ENCODE measurements at regions not wholly inside any gene's neighbourhood (a gene's known extent, or its start where the extent isn't known, plus 50 kb on each side); places are given as distances from the start of the nearest gene placed in this dataset.
"Not testable (repeated sequence)": the region's sequence is repeated elsewhere in the genome, so short reads cannot be mapped to it uniquely, and the experiment has no call there.

- no peaks in the 10 kb centered on the region for H3K36me3 Mint-ChIP-seq (ENCODE audit: low read depth)
- H3K9me3 Mint-ChIP-seq, result no peaks in the 10 kb centered on the region
- H3K4me1 Mint-ChIP-seq, result no peaks in the 10 kb centered on the region
- no peak for ATAC-seq (replicated peaks)
- H3K27me3 Mint-ChIP-seq, result no peaks in the 10 kb centered on the region
- H3K4me3 Mint-ChIP-seq, result no peak overlapping the region
- H3K27ac Mint-ChIP-seq, result no peak overlapping the region
Observed at GRCh38 chr9:102507044-102507687, 488.0 kb upstream of the CYLC2 start.

- Mint-ChIP-seq H3K27me3 (no peaks in the 10 kb centered on the region), H3K9me3 (peaks cover 3% of the 10 kb centered on the region), H3K27ac (no peak overlapping the region), H3K4me1 (no peaks in the 10 kb centered on the region), H3K36me3 (ENCODE audit: low read depth) (no peaks in the 10 kb centered on the region), H3K4me3 (no peak overlapping the region)
- ATAC-seq (replicated peaks), result no peak
Observed at GRCh38 chr9:102506406-102506805, 488.7 kb upstream of the CYLC2 start.

- H3K27ac Mint-ChIP-seq, result no peak overlapping the region
- H3K4me1 Mint-ChIP-seq, result no peaks in the 10 kb centered on the region
- ATAC-seq (replicated peaks), result no peak
- H3K4me3 Mint-ChIP-seq, result no peak overlapping the region
- H3K36me3 Mint-ChIP-seq (ENCODE audit: low read depth), result no peaks in the 10 kb centered on the region
- no peaks in the 10 kb centered on the region for H3K27me3 Mint-ChIP-seq
- peaks cover 8% of the 10 kb centered on the region for H3K9me3 Mint-ChIP-seq
Observed at GRCh38 chr9:102499468-102499867, 495.7 kb upstream of the CYLC2 start.

- H3K27ac Mint-ChIP-seq, result no peak overlapping the region
Observed at GRCh38 chr9:102497709-102498108, 497.4 kb upstream of the CYLC2 start.

GRCh38 chr9:102486976-102487375, 508.2 kb upstream of the CYLC2 start:
- ATAC-seq (replicated peaks); H3K4me1 Mint-ChIP-seq; H3K27ac Mint-ChIP-seq; H3K4me3 Mint-ChIP-seq; H3K27me3 Mint-ChIP-seq; H3K36me3 Mint-ChIP-seq (ENCODE audit: low read depth): not testable (repeated sequence)
- H3K9me3 Mint-ChIP-seq, result peaks cover 12% of the 10 kb centered on the region

More at GRCh38 chr9:102497709-102498108, 497.4 kb upstream of the CYLC2 start:
- Mint-ChIP-seq H3K27me3 (no peaks in the 10 kb centered on the region), H3K4me3 (no peak overlapping the region), H3K36me3 (ENCODE audit: low read depth) (no peaks in the 10 kb centered on the region), H3K4me1 (no peaks in the 10 kb centered on the region), H3K9me3 (peaks cover 13% of the 10 kb centered on the region)
- ATAC-seq (replicated peaks), result no peak

GRCh38 chr9:102483651-102484050, 511.5 kb upstream of the CYLC2 start:
- H3K27me3 Mint-ChIP-seq, result no peaks in the 10 kb centered on the region
- peaks cover 7% of the 10 kb centered on the region for H3K9me3 Mint-ChIP-seq
- ATAC-seq (replicated peaks), result no peak
- H3K4me3 Mint-ChIP-seq, result no peak overlapping the region
- no peaks in the 10 kb centered on the region for H3K36me3 Mint-ChIP-seq (ENCODE audit: low read depth)
- H3K27ac Mint-ChIP-seq, result no peak overlapping the region
- no peaks in the 10 kb centered on the region for H3K4me1 Mint-ChIP-seq

GRCh38 chr9:102482776-102483175, 512.4 kb upstream of the CYLC2 start:
- Mint-ChIP-seq H3K4me1 (no peaks in the 10 kb centered on the region), H3K4me3 (no peak overlapping the region), H3K27ac (no peak overlapping the region), H3K36me3 (ENCODE audit: low read depth) (no peaks in the 10 kb centered on the region), H3K9me3 (peaks cover 7% of the 10 kb centered on the region), H3K27me3 (no peaks in the 10 kb centered on the region)
- ATAC-seq (replicated peaks), result no peak

- ATAC-seq (replicated peaks), result no peak
- Mint-ChIP-seq H3K9me3 (peaks cover 10% of the 10 kb centered on the region), H3K4me1 (no peaks in the 10 kb centered on the region), H3K4me3 (no peak overlapping the region), H3K36me3 (ENCODE audit: low read depth) (no peaks in the 10 kb centered on the region), H3K27ac (no peak overlapping the region), H3K27me3 (no peaks in the 10 kb centered on the region)
Observed at GRCh38 chr9:102479191-102479590, 515.9 kb upstream of the CYLC2 start.

GRCh38 chr9:102474357-102474756, 520.8 kb upstream of the CYLC2 start:
- Mint-ChIP-seq H3K9me3 (peaks cover 4% of the 10 kb centered on the region), H3K4me3 (no peak overlapping the region)
- no peak for ATAC-seq (replicated peaks)

GRCh38 chr9:102469430-102469829, 525.7 kb upstream of the CYLC2 start:
- ATAC-seq (replicated peaks); H3K27ac Mint-ChIP-seq; H3K36me3 Mint-ChIP-seq (ENCODE audit: low read depth); H3K27me3 Mint-ChIP-seq; H3K4me3 Mint-ChIP-seq; H3K4me1 Mint-ChIP-seq; H3K9me3 Mint-ChIP-seq: not testable (repeated sequence)

More at GRCh38 chr9:102474357-102474756, 520.8 kb upstream of the CYLC2 start:
- no peaks in the 10 kb centered on the region for H3K4me1 Mint-ChIP-seq
- no peaks in the 10 kb centered on the region for H3K27me3 Mint-ChIP-seq
- no peaks in the 10 kb centered on the region for H3K36me3 Mint-ChIP-seq (ENCODE audit: low read depth)
- no peak overlapping the region for H3K27ac Mint-ChIP-seq

GRCh38 chr9:102461156-102461819, 533.8 kb upstream of the CYLC2 start:
- H3K9me3 Mint-ChIP-seq, result peaks cover 15% of the 10 kb centered on the region
- no peaks in the 10 kb centered on the region for H3K4me1 Mint-ChIP-seq
- no peak overlapping the region for H3K4me3 Mint-ChIP-seq
- ATAC-seq (replicated peaks), result no peak
- H3K27me3 Mint-ChIP-seq, result no peaks in the 10 kb centered on the region
- no peak overlapping the region for H3K27ac Mint-ChIP-seq
- H3K36me3 Mint-ChIP-seq (ENCODE audit: low read depth), result no peaks in the 10 kb centered on the region

GRCh38 chr9:102459828-102460227, 535.3 kb upstream of the CYLC2 start:
- H3K9me3 Mint-ChIP-seq, result peaks cover 11% of the 10 kb centered on the region
- no peak overlapping the region for H3K27ac Mint-ChIP-seq
- ATAC-seq (replicated peaks), result peak; percentile 31
- no peaks in the 10 kb centered on the region for H3K27me3 Mint-ChIP-seq
- no peak overlapping the region for H3K4me3 Mint-ChIP-seq
- no peaks in the 10 kb centered on the region for H3K4me1 Mint-ChIP-seq
- H3K36me3 Mint-ChIP-seq (ENCODE audit: low read depth), result no peaks in the 10 kb centered on the region

GRCh38 chr9:102456562-102456961, 538.6 kb upstream of the CYLC2 start:
- ATAC-seq (replicated peaks), result no peak
- H3K27me3 Mint-ChIP-seq, result no peaks in the 10 kb centered on the region
- H3K27ac Mint-ChIP-seq, result no peak overlapping the region
- peaks cover 9% of the 10 kb centered on the region for H3K9me3 Mint-ChIP-seq
- no peak overlapping the region for H3K4me3 Mint-ChIP-seq
- H3K4me1 Mint-ChIP-seq, result no peaks in the 10 kb centered on the region
- no peaks in the 10 kb centered on the region for H3K36me3 Mint-ChIP-seq (ENCODE audit: low read depth)

- no peak for ATAC-seq (replicated peaks)
- Mint-ChIP-seq H3K4me3 (no peak overlapping the region), H3K36me3 (ENCODE audit: low read depth) (no peaks in the 10 kb centered on the region), H3K27me3 (no peaks in the 10 kb centered on the region), H3K27ac (no peak overlapping the region), H3K4me1 (no peaks in the 10 kb centered on the region), H3K9me3 (peaks cover 11% of the 10 kb centered on the region)
Observed at GRCh38 chr9:102445906-102446305, 549.2 kb upstream of the CYLC2 start.

- no peak for ATAC-seq (replicated peaks)
- H3K9me3 Mint-ChIP-seq, result peaks cover 11% of the 10 kb centered on the region
- H3K27ac Mint-ChIP-seq, result no peak overlapping the region
Observed at GRCh38 chr9:102445181-102445747, 549.9 kb upstream of the CYLC2 start.

More at GRCh38 chr9:102445181-102445747, 549.9 kb upstream of the CYLC2 start:
- Mint-ChIP-seq H3K4me3 (no peak overlapping the region), H3K27me3 (no peaks in the 10 kb centered on the region), H3K36me3 (ENCODE audit: low read depth) (no peaks in the 10 kb centered on the region), H3K4me1 (no peaks in the 10 kb centered on the region)

All from activated T-helper 17 cell treated with anti-CD3 and anti-CD28 coated beads, Interleukin-2, amount 50 U/mL, for 72 hours (primary cell).